ENCODE measurements at regions not wholly inside any gene's neighbourhood (a gene's known extent, or its start where the extent isn't known, plus 50 kb on each side); places are given as distances from the start of the nearest gene placed in this dataset.

DNA sequence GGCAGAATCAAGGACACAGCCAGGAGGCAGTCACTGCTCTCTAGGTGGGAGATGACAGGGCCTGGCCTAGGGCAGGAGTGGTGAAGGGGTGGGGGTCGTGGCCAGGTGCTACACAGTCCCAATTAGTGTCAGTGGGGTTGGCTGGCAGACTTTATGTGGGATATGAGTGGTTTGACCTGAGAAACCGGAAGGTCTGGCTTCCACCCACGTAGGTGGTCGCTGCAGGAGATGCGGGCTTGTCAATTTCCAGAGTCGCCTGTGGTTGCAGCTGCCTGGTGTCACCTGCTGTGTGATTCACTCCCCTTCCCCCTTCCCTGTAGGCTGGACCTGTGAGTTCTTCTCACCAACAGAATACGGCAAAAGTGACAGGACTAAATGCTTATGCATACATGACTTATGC is 124.3 kb downstream of the KLF6 start:
- Histone ChIP-seq H3K9ac (ENCODE audit: low read depth in 2 of 2, low read length in 2 of 2) (no peak overlapping the region), H3K36me3 (no peaks in the 10 kb centered on the region), H3K4me3 (no peak overlapping the region), H3K27me3 (no peaks in the 10 kb centered on the region), H3K9me3 (no peaks in the 10 kb centered on the region), H3K27ac (no peak overlapping the region), H3K4me1 (no peaks in the 10 kb centered on the region)
- intact Hi-C loops (cut with DNase I): no loop called here
- DNase-seq: no peak
- TF ChIP-seq, protein P1, sequence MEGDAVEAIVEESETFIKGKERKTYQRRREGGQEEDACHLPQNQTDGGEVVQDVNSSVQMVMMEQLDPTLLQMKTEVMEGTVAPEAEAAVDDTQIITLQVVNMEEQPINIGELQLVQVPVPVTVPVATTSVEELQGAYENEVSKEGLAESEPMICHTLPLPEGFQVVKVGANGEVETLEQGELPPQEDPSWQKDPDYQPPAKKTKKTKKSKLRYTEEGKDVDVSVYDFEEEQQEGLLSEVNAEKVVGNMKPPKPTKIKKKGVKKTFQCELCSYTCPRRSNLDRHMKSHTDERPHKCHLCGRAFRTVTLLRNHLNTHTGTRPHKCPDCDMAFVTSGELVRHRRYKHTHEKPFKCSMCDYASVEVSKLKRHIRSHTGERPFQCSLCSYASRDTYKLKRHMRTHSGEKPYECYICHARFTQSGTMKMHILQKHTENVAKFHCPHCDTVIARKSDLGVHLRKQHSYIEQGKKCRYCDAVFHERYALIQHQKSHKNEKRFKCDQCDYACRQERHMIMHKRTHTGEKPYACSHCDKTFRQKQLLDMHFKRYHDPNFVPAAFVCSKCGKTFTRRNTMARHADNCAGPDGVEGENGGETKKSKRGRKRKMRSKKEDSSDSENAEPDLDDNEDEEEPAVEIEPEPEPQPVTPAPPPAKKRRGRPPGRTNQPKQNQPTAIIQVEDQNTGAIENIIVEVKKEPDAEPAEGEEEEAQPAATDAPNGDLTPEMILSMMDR (IDR thresholded peaks at IDR 0.05): no peak

DNA sequence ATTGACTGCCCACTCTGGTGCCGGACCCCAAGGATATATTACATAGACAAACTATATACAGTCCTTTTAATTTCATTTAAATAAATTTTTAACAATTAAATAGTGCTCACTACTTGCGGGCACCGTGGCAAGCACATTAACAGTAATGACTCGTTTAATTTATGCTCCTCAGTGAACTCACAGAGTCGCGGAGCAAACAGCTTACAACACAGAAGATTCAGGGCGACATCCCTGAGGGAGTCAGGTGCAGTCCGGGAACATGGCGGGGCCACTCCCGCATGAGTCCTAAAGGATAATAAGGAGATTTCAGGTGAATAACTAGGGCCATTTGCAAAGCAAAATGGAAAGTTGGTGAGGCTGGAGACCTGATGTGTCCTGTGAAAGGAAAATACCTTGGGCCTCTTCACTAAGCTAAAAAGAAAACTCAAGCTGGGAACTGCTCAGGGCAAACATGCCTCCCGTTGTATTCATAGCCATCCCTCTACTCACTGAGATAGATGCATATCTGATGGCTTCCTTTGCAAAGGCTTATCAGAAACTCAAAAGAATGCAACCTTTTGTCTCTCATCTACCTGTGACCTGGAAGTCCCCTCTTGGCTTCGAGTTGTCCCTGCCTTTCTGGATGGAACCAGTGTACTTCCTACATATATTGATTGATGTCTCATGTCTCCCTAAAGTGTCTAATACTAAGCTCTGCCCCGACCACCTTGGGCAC is 125.6 kb downstream of the KLF6 start:
- Histone ChIP-seq H3K36me3 (no peaks in the 10 kb centered on the region), H3K9ac (ENCODE audit: low read depth in 2 of 2, low read length in 2 of 2) (no peak overlapping the region), H3K4me1 (no peaks in the 10 kb centered on the region), H3K9me3 (no peaks in the 10 kb centered on the region), H3K4me3 (no peak overlapping the region), H3K27me3 (no peaks in the 10 kb centered on the region), H3K27ac (no peak overlapping the region)
- TF ChIP-seq, protein P1 (IDR thresholded peaks at IDR 0.05): no peak
- intact Hi-C loops (cut with DNase I): no loop called here
- DNase-seq: no peak

DNA sequence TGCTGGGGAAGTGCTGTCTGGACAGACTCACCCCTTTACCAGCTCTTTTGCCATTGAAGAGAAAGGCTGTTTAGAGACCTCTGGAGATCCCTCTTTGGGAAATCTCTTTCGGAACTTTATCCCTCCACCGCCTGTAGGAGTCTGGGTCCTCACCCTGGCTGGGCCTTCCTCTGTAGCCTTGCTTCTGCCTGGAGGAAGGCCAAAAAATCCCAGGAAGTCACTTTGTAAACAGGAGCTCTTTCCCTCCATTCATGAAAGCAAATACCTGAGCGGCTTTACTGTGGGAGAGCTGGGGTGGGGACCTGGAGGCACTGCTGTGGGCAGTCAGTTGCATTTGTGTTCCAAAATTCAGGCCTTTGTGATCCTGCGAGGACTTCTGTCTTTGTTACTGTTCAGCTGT is 126.2 kb downstream of the KLF6 start:
- no peaks in the 10 kb centered on the region for H3K36me3 ChIP-seq
- H3K9ac ChIP-seq (ENCODE audit: low read depth in 2 of 2, low read length in 2 of 2): no peak overlapping the region
- no peaks in the 10 kb centered on the region for H3K4me1 ChIP-seq
- no peaks in the 10 kb centered on the region for H3K27me3 ChIP-seq
- peak; percentile 25 for DNase-seq
- intact Hi-C loops (cut with DNase I): no loop called here
- no peak overlapping the region for H3K27ac ChIP-seq
- no peaks in the 10 kb centered on the region for H3K9me3 ChIP-seq
- no peak overlapping the region for H3K4me3 ChIP-seq
- TF ChIP-seq, protein P1 (IDR thresholded peaks at IDR 0.05): no peak

DNA sequence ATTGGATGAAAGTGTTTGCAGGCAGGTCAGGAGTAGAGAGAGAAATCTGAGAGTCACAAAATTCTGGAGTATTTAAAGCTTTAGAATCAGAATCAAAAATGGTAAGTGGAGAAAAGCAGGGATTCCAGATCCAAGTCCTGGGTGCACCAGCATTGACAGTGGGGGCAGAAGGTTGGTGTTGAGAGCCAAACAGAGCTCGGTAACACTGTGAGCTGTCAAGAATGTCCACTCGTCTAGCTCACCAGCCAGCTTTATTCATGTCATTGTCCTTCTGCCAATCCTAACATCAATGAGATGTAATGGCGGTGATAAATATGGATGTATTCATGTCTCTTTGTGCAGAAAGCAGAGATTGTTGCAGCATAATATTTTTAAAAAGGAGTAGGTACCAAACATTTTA is 128.8 kb downstream of the KLF6 start:
- Histone ChIP-seq H3K9ac (ENCODE audit: low read depth in 2 of 2, low read length in 2 of 2) (no peak overlapping the region), H3K27me3 (no peaks in the 10 kb centered on the region), H3K9me3 (no peaks in the 10 kb centered on the region), H3K27ac (no peak overlapping the region), H3K4me3 (no peak overlapping the region), H3K4me1 (no peaks in the 10 kb centered on the region), H3K36me3 (no peaks in the 10 kb centered on the region)
- no peak for DNase-seq
- TF ChIP-seq, protein P1 (IDR thresholded peaks at IDR 0.05): no peak
- intact Hi-C loops (cut with DNase I): no loop called here

DNA sequence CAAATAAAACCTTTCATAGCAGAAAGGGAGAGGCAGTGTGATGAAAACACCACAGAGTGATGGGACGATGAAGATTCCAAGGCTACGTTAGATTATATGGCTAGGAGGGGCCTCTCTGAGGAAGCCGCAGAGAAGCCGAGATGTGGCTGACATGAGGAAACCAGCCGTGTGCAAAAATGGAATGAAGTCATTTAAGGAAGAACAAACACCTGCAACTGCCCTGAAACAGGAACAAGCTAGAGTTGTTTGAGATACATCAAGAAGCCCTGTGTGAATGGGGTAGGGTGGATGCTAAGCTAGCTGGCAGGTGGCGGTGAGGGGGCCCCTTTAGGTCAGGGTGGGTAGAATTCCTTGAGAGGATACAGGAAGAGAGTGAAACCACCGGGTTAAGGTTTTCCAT is 129.5 kb downstream of the KLF6 start:
- Histone ChIP-seq H3K27ac (no peak overlapping the region), H3K4me3 (no peak overlapping the region), H3K9ac (ENCODE audit: low read depth in 2 of 2, low read length in 2 of 2) (no peak overlapping the region), H3K27me3 (no peaks in the 10 kb centered on the region), H3K9me3 (no peaks in the 10 kb centered on the region), H3K4me1 (no peaks in the 10 kb centered on the region), H3K36me3 (no peaks in the 10 kb centered on the region)
- DNase-seq: no peak
- intact Hi-C loops (cut with DNase I): no loop called here
- TF ChIP-seq, protein P1 (IDR thresholded peaks at IDR 0.05): no peak
